HEK293 (cell line): ENCODE measurements at regions not wholly inside any gene's neighbourhood (a gene's known extent, or its start where the extent isn't known, plus 50 kb on each side); places are given as distances from the start of the nearest gene placed in this dataset.

Experiments used
- CTCF ChIA-PET: fragments of 350-600 bp; formaldehyde crosslinking; extraction: SDS; loops from one replicate; lab custom pipeline; 2021; ENCODE audit warnings: antibody characterized with exemption; lab: Yijun Ruan, JAX
- POLR2A ChIA-PET: fragments of 300-600 bp; formaldehyde crosslinking; extraction: SDS; loops from one replicate; lab custom pipeline; 2020; ENCODE audit warnings: antibody characterized with exemption, inconsistent platforms; lab: Yijun Ruan, JAX
- H3K27ac ChIP-seq: fragments of 200-500 bp; sonication (Bioruptor generic); 2 replicates; pipeline ENCODE4 v1.5.1; 2014; ENCODE audit warnings: low read depth, low read length, control low read depth, inconsistent platforms; ENCODE audit errors: extremely low read depth
- H3K36me3 ChIP-seq, 2 experiments: fragments of 200-500 bp in 1 of 2; sonication (Bioruptor generic) in 1 of 2; 1 replicate in 1 of 2; 2 replicates in 1 of 2; pipeline ENCODE4 v1.5.1; 2014 to 2017; ENCODE audit warnings: inconsistent platforms in 2 of 2, low read length in 2 of 2; ENCODE audit not compliant: control insufficient read depth in 2 of 2, insufficient read depth in 1 of 2
- H3K4me1 ChIP-seq: fragments of 200-500 bp; sonication (Bioruptor generic); 2 replicates; pipeline ENCODE4 v1.5.1; 2014; ENCODE audit warnings: mild to moderate bottlenecking, low read length, inconsistent platforms; ENCODE audit not compliant: control insufficient read depth, insufficient read depth
- H3K4me3 ChIP-seq: 2 replicates; pipeline ENCODE4 v1.5.1; 2011; ENCODE audit warnings: low read depth, mild to moderate bottlenecking, control low read depth, low read length, moderate library complexity
- H3K9me3 ChIP-seq: fragments of 200-500 bp; sonication (Bioruptor generic); 2 replicates; pipeline ENCODE4 v1.5.1; 2014; ENCODE audit warnings: low read depth, low read length, inconsistent platforms; ENCODE audit not compliant: control insufficient read depth, insufficient read depth
- ATF2 ChIP-seq: fragments of 450-650 bp; formaldehyde crosslinking; IDR thresholded peaks from 2 replicates; pipeline ENCODE4 v1.5.1; 2016; ENCODE audit warnings: missing biosample characterization, missing genetic modification characterization, low read depth
- EGR2 ChIP-seq: fragments of 450-650 bp; formaldehyde crosslinking; IDR thresholded peaks from 2 replicates; pipeline ENCODE4 v1.5.1; 2016; ENCODE audit warnings: low read depth, missing biosample characterization, missing genetic modification characterization
- HOXA7 ChIP-seq: sonication (generic); formaldehyde crosslinking; IDR thresholded peaks from 2 replicates; pipeline ENCODE4 v1.8.1; 2022; ENCODE audit warnings: missing genetic modification reagents, borderline replicate concordance
- HOXC10 ChIP-seq: sonication (generic); formaldehyde crosslinking; IDR thresholded peaks from 2 replicates; pipeline ENCODE4 v1.8.1; 2023; ENCODE audit warnings: mild to moderate bottlenecking, missing genetic modification reagents
- KLF7 ChIP-seq: fragments of 450-650 bp; formaldehyde crosslinking; IDR thresholded peaks from 2 replicates; pipeline ENCODE4 v1.5.1; 2016; ENCODE audit warnings: missing biosample characterization, missing genetic modification characterization, borderline replicate concordance
- OVOL3 ChIP-seq: fragments of 450-650 bp; formaldehyde crosslinking; IDR thresholded peaks from 2 replicates; pipeline ENCODE4 v1.5.1; 2016; ENCODE audit warnings: missing biosample characterization, missing genetic modification characterization
- ZEB2 ChIP-seq: fragments of 450-650 bp; formaldehyde crosslinking; IDR thresholded peaks from 2 replicates; pipeline ENCODE4 v1.5.1; 2016; ENCODE audit warnings: missing biosample characterization, missing genetic modification characterization
- ZFHX2 ChIP-seq: fragments of 450-650 bp; formaldehyde crosslinking; conservative IDR thresholded peaks from 2 replicates; pipeline ENCODE4 v1.5.1; 2016; ENCODE audit warnings: missing biosample characterization, missing genetic modification characterization
- ZIC2 ChIP-seq: fragments of 450-650 bp; formaldehyde crosslinking; IDR thresholded peaks from 2 replicates; pipeline ENCODE4 v1.5.1; 2016; ENCODE audit warnings: missing biosample characterization, missing genetic modification characterization
- ZNF174 ChIP-seq: fragments of 450-650 bp; formaldehyde crosslinking; IDR thresholded peaks from 2 replicates; pipeline ENCODE4 v1.5.0; 2017; ENCODE audit warnings: missing biosample characterization, mild to moderate bottlenecking, missing genetic modification characterization
- ZNF18 ChIP-seq: fragments of 450-650 bp; formaldehyde crosslinking; IDR thresholded peaks from 2 replicates; pipeline ENCODE4 v1.5.1; 2016; ENCODE audit warnings: missing biosample characterization, missing genetic modification characterization
- ZNF202 ChIP-seq: fragments of 450-650 bp; formaldehyde crosslinking; IDR thresholded peaks from 2 replicates; pipeline ENCODE4 v1.5.1; 2016; ENCODE audit warnings: missing biosample characterization, missing genetic modification characterization, borderline replicate concordance
- ZNF248 ChIP-seq: fragments of 450-650 bp; formaldehyde crosslinking; IDR thresholded peaks from 2 replicates; pipeline ENCODE4 v1.5.1; 2017; ENCODE audit warnings: missing biosample characterization, missing genetic modification characterization
- ZNF335 ChIP-seq: fragments of 450-650 bp; formaldehyde crosslinking; conservative IDR thresholded peaks from 2 replicates; pipeline ENCODE4 v1.5.1; 2016; ENCODE audit warnings: missing biosample characterization, missing genetic modification characterization
- ZNF473 ChIP-seq: fragments of 450-650 bp; formaldehyde crosslinking; IDR thresholded peaks from 2 replicates; pipeline ENCODE4 v1.5.1; 2017; ENCODE audit warnings: missing biosample characterization, missing genetic modification characterization
- ZNF510 ChIP-seq: fragments of 450-650 bp; formaldehyde crosslinking; IDR thresholded peaks from 2 replicates; pipeline ENCODE4 v1.5.1; 2018; ENCODE audit warnings: mild to moderate bottlenecking, missing genetic modification characterization, missing biosample characterization; ENCODE audit not compliant: insufficient replicate concordance
- ZNF561 ChIP-seq: fragments of 450-650 bp; IDR thresholded peaks from 2 replicates; pipeline ENCODE4 v1.5.1; 2018; ENCODE audit warnings: missing biosample characterization, missing genetic modification characterization, borderline replicate concordance
- ZNF629 ChIP-seq: fragments of 450-650 bp; formaldehyde crosslinking; IDR thresholded peaks from 2 replicates; pipeline ENCODE4 v1.5.1; 2017; ENCODE audit warnings: missing biosample characterization, missing genetic modification characterization
- TF ChIP-seq, protein P1 (sequence below): fragments of 450-650 bp; formaldehyde crosslinking; IDR thresholded peaks from 2 replicates; pipeline ENCODE4 v1.5.1; 2016; ENCODE audit warnings: missing biosample characterization, missing genetic modification characterization
- TF ChIP-seq, protein P2 (sequence below): fragments of 450-650 bp; formaldehyde crosslinking; IDR thresholded peaks from 2 replicates; pipeline ENCODE4 v1.5.1; 2016; ENCODE audit warnings: missing biosample characterization, missing genetic modification characterization, low read depth

- Histone ChIP-seq H3K36me3 (no peaks in the 10 kb centered on the region; a peak in 1 of 3 replicates), H3K4me1 (no peaks in the 10 kb centered on the region), H3K9me3 (no peaks in the 10 kb centered on the region), H3K27ac (no peak overlapping the region), H3K4me3 (no peak overlapping the region)
- CTCF ChIA-PET = no interaction called here
- POLR2A ChIA-PET = no interaction called here
- no peak for TF ChIP-seq EGR2 (tag by site-specific recombination)
- TF ChIP-seq HOXC10 = no peak
- TF ChIP-seq HOXA7 (CRISPR knock-in tag) = no peak
- TF ChIP-seq ZNF510 (tag by site-specific recombination) = no peak
- TF ChIP-seq ZNF18 (tag by site-specific recombination) = no peak
- TF ChIP-seq ZIC2 = no peak
- TF ChIP-seq OVOL3 (tag by site-specific recombination) = no peak
- TF ChIP-seq ZNF202 (tag by site-specific recombination) = no peak
- no peak for TF ChIP-seq KLF7
- no peak for TF ChIP-seq ZEB2 (tag by site-specific recombination)
- TF ChIP-seq, protein P1, sequence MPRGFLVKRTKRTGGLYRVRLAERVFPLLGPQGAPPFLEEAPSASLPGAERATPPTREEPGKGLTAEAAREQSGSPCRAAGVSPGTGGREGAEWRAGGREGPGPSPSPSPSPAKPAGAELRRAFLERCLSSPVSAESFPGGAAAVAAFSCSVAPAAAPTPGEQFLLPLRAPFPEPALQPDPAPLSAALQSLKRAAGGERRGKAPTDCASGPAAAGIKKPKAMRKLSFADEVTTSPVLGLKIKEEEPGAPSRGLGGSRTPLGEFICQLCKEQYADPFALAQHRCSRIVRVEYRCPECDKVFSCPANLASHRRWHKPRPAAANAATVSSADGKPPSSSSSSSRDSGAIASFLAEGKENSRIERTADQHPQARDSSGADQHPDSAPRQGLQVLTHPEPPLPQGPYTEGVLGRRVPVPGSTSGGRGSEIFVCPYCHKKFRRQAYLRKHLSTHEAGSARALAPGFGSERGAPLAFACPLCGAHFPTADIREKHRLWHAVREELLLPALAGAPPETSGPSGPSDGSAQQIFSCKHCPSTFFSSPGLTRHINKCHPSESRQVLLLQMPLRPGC (tag by site-specific recombination) = no peak
- TF ChIP-seq, protein P2, sequence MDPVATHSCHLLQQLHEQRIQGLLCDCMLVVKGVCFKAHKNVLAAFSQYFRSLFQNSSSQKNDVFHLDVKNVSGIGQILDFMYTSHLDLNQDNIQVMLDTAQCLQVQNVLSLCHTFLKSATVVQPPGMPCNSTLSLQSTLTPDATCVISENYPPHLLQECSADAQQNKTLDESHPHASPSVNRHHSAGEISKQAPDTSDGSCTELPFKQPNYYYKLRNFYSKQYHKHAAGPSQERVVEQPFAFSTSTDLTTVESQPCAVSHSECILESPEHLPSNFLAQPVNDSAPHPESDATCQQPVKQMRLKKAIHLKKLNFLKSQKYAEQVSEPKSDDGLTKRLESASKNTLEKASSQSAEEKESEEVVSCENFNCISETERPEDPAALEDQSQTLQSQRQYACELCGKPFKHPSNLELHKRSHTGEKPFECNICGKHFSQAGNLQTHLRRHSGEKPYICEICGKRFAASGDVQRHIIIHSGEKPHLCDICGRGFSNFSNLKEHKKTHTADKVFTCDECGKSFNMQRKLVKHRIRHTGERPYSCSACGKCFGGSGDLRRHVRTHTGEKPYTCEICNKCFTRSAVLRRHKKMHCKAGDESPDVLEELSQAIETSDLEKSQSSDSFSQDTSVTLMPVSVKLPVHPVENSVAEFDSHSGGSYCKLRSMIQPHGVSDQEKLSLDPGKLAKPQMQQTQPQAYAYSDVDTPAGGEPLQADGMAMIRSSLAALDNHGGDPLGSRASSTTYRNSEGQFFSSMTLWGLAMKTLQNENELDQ = no peak
- no peak for TF ChIP-seq ZNF248 (tag by site-specific recombination)
- TF ChIP-seq ZNF561 (tag by site-specific recombination) = no peak
Observed at GRCh38 chr18:23340661-23341060, 112.4 kb upstream of the RIOK3 start.

DNA sequence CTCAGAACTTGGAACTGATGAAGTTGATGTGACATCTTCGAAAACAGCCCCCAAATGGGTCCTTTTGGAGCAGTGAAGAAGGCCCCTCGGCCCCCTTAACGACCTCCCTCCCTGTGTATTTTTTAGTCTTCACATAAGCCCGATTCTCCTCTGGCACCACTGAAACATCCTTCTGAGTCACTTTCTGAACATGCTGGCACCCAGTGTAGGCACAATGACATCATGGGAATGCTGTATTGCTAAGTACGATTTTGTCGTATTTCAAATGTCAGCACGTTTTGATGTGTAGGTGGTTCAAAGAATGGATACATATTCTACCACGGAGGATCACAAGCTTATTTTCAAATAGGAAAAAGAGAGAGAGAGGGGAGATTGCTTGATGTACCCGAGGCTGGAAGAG, 111.7 kb upstream of the RIOK3 start:
- CTCF ChIA-PET = interaction anchor here (1.0 kb wide), 1 partner anchor 38 kb away, joined by 4 read pairs; no protein-coding TSS in a partner anchor
- H3K4me3 ChIP-seq = no peak overlapping the region
- POLR2A ChIA-PET = no interaction called here
- TF ChIP-seq ZNF174 (tag by site-specific recombination) (no peak), ZNF335 (peak; percentile 51), ATF2 (tag by site-specific recombination) (peak; percentile 63; the same call in 1 of the 2 replicates), ZNF473 (tag by site-specific recombination) (no peak), ZFHX2 (tag by site-specific recombination) (peak; percentile 11; the same call in 1 of the 2 replicates), ZNF561 (tag by site-specific recombination) (no peak), ZNF629 (tag by site-specific recombination) (peak; percentile 72)
- no peaks in the 10 kb centered on the region for H3K9me3 ChIP-seq
- no peak overlapping the region for H3K27ac ChIP-seq
- no peaks in the 10 kb centered on the region; a peak in 1 of 3 replicates for H3K36me3 ChIP-seq
- H3K4me1 ChIP-seq = no peaks in the 10 kb centered on the region
